ENCODE measurements at regions not wholly inside any gene's neighbourhood (a gene's known extent, or its start where the extent isn't known, plus 50 kb on each side); places are given as distances from the start of the nearest gene placed in this dataset.

DNA sequence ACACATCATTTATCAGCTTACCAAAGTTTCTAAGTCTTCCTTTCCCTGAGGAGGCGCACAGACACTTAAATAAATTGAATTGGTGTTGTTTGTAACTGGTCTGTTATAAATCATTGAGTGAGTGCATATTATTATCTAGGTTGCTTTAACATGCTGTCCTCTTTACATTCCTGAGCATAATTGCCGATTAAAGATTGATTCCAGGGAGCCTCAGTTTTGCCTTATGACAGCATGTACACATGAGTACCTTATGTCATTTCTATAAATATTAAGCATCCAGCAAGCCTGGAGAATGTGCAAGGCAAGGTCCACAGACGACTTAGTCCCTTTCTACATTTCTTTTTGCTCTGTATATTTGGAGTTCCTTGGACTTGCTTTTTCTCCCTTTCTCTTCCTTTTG, 177.9 kb upstream of the STEAP4 start:
- Mint-ChIP-seq H3K27ac (ENCODE audit: low read depth) (no peak overlapping the region), H3K4me3 (no peak overlapping the region), H3K9me3 (peaks cover 12% of the 10 kb centered on the region), H3K36me3 (ENCODE audit: insufficient read depth) (no peaks in the 10 kb centered on the region), H3K4me1 (no peaks in the 10 kb centered on the region), H3K27me3 (no peaks in the 10 kb centered on the region)
- no peak for ATAC-seq (replicated peaks; ENCODE audit: extremely low read depth, poor library complexity, severe bottlenecking)
- DNase-seq (ENCODE audit: low spot score in 2 of 2), result no peak

DNA sequence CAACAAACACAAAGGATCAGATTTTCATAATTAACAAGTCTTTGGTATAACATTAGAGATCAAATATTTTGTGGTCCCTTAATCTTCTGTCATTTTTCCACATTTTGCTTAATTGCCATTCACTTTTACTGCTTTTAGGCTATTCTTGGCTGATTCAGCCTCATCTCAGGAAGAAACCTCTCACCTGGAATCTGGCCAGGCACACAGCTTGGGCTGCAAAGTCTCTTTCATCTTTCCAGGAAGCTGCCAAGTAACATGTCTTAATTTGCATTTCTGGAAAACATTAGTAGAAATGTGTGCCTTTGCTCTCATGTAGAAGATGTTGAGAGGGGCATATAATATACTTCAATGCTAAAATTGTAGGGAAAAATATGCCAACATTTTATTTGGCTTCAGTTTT, 174.2 kb upstream of the STEAP4 start:
- no peaks in the 10 kb centered on the region for H3K36me3 Mint-ChIP-seq (ENCODE audit: insufficient read depth)
- no peaks in the 10 kb centered on the region for H3K27me3 Mint-ChIP-seq
- DNase-seq (ENCODE audit: low spot score in 2 of 2), result no peak
- no peak overlapping the region for H3K27ac Mint-ChIP-seq (ENCODE audit: low read depth)
- H3K9me3 Mint-ChIP-seq, result no peaks in the 10 kb centered on the region
- no peak for ATAC-seq (replicated peaks; ENCODE audit: extremely low read depth, poor library complexity, severe bottlenecking)
- H3K4me3 Mint-ChIP-seq, result no peak overlapping the region
- no peaks in the 10 kb centered on the region for H3K4me1 Mint-ChIP-seq

DNA sequence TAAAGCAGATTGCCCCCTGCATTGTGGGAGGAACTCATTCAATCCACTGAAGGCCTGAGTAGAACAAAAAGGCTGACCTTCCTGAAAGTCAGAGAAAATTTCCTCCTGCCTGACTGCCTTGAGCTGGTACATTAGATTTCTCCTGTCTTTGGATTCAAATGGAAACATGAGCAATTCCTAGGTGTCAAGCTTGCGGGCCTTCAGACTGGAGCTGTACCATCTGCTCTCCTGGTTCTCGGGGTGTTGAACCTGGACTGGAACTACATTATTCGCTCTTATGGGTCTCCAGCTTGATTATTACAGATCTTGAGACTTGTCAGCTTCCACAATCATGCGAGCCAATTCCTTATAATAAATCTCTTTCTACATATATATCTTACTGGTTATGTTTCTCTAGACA, 173.6 kb upstream of the STEAP4 start:
- Mint-ChIP-seq H3K27me3 (no peaks in the 10 kb centered on the region), H3K9me3 (no peaks in the 10 kb centered on the region), H3K36me3 (ENCODE audit: insufficient read depth) (no peaks in the 10 kb centered on the region), H3K4me1 (no peaks in the 10 kb centered on the region), H3K27ac (ENCODE audit: low read depth) (no peak overlapping the region), H3K4me3 (no peak overlapping the region)
- no peak for ATAC-seq (replicated peaks; ENCODE audit: extremely low read depth, poor library complexity, severe bottlenecking)
- no peak for DNase-seq (ENCODE audit: low spot score in 2 of 2)

DNA sequence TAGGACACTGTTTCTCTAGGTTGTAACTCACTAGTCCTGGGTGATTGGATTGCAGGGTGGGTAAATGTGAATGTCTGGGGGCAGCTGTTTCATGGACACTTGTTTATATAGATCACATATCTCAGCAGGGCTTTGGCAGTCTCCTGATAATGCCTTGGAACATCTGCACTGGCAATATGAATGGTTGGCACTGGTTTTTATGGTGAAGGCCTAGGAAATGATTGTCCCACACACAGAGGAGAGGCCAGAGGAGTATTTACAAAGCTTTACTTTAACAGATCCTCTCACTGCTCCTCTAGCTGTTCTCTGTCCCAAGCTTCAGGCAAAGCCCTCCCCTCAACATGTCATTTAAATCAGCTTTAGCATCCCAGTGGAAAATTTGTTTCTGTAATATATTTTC, 171.3 kb upstream of the STEAP4 start:
- no peak for ATAC-seq (replicated peaks; ENCODE audit: extremely low read depth, poor library complexity, severe bottlenecking)
- Mint-ChIP-seq H3K4me1 (no peaks in the 10 kb centered on the region), H3K27ac (ENCODE audit: low read depth) (no peak overlapping the region), H3K27me3 (no peaks in the 10 kb centered on the region), H3K4me3 (no peak overlapping the region), H3K9me3 (no peaks in the 10 kb centered on the region), H3K36me3 (ENCODE audit: insufficient read depth) (no peaks in the 10 kb centered on the region)
- no peak for DNase-seq (ENCODE audit: low spot score in 2 of 2)

GRCh38 chr7:88465600-88465999, 158.9 kb upstream of the STEAP4 start:
- Mint-ChIP-seq H3K27me3 (no peaks in the 10 kb centered on the region), H3K9me3 (peaks cover 5% of the 10 kb centered on the region), H3K27ac (ENCODE audit: low read depth) (no peak overlapping the region), H3K4me1 (no peaks in the 10 kb centered on the region), H3K36me3 (ENCODE audit: insufficient read depth) (no peaks in the 10 kb centered on the region), H3K4me3 (no peak overlapping the region)
- DNase-seq (ENCODE audit: low spot score in 2 of 2) (no peak), ATAC-seq (replicated peaks; ENCODE audit: extremely low read depth, poor library complexity, severe bottlenecking) (no peak)

GRCh38 chr7:88462799-88463198, 156.1 kb upstream of the STEAP4 start:
- Mint-ChIP-seq H3K27ac (ENCODE audit: low read depth) (no peak overlapping the region), H3K27me3 (no peaks in the 10 kb centered on the region), H3K4me1 (no peaks in the 10 kb centered on the region), H3K36me3 (ENCODE audit: insufficient read depth) (no peaks in the 10 kb centered on the region), H3K9me3 (peaks cover 1% of the 10 kb centered on the region), H3K4me3 (no peak overlapping the region)
- no peak for DNase-seq (ENCODE audit: low spot score in 2 of 2)
- ATAC-seq (replicated peaks; ENCODE audit: extremely low read depth, poor library complexity, severe bottlenecking), result no peak

DNA sequence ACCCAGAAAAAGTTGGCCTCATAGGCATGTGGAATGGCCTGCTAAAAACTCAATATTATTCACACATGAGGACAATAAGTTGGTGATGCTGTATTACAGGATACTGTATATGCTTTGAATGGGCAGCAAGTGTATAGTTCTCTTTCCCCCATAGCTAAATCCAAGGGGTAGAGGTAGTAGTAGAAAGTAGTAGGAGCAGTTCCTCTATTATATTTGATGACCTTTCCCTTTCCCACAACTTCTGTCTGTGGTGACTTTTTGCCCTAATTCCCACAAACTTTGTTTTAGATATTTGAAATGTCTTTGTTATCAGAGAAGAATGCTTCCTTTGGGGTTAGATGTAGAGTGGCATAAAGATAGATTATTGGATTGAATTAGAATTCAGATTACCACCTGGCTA, 154.0 kb upstream of the STEAP4 start:
- Mint-ChIP-seq H3K27me3 (no peaks in the 10 kb centered on the region), H3K9me3 (no peaks in the 10 kb centered on the region)

GRCh38 chr7:88458946-88459345, 152.3 kb upstream of the STEAP4 start:
- H3K9me3 Mint-ChIP-seq, result no peaks in the 10 kb centered on the region
- DNase-seq (ENCODE audit: low spot score in 2 of 2) (no peak), ATAC-seq (replicated peaks; ENCODE audit: extremely low read depth, poor library complexity, severe bottlenecking) (no peak)
- no peak overlapping the region for H3K4me3 Mint-ChIP-seq
- no peaks in the 10 kb centered on the region for H3K4me1 Mint-ChIP-seq
- no peaks in the 10 kb centered on the region for H3K27me3 Mint-ChIP-seq
- H3K36me3 Mint-ChIP-seq (ENCODE audit: insufficient read depth), result no peaks in the 10 kb centered on the region
- H3K27ac Mint-ChIP-seq (ENCODE audit: low read depth), result no peak overlapping the region

More for the DNA sequence above, 154.0 kb upstream of the STEAP4 start:
- no peak for ATAC-seq (replicated peaks; ENCODE audit: extremely low read depth, poor library complexity, severe bottlenecking)
- Mint-ChIP-seq H3K27ac (ENCODE audit: low read depth) (no peak overlapping the region), H3K4me1 (no peaks in the 10 kb centered on the region), H3K4me3 (no peak overlapping the region), H3K36me3 (ENCODE audit: insufficient read depth) (no peaks in the 10 kb centered on the region)
- no peak for DNase-seq (ENCODE audit: low spot score in 2 of 2)

GRCh38 chr7:88458279-88458678, 151.6 kb upstream of the STEAP4 start:
- H3K4me3 Mint-ChIP-seq, result no peak overlapping the region
- ATAC-seq (replicated peaks; ENCODE audit: extremely low read depth, poor library complexity, severe bottlenecking), result no peak
- no peaks in the 10 kb centered on the region for H3K36me3 Mint-ChIP-seq (ENCODE audit: insufficient read depth)
- H3K9me3 Mint-ChIP-seq, result no peaks in the 10 kb centered on the region
- no peaks in the 10 kb centered on the region for H3K27me3 Mint-ChIP-seq
- no peak overlapping the region for H3K27ac Mint-ChIP-seq (ENCODE audit: low read depth)
- DNase-seq (ENCODE audit: low spot score in 2 of 2), result no peak
- H3K4me1 Mint-ChIP-seq, result no peaks in the 10 kb centered on the region

- H3K9me3 Mint-ChIP-seq, result no peaks in the 10 kb centered on the region
- DNase-seq (ENCODE audit: low spot score in 2 of 2) (no peak), ATAC-seq (replicated peaks; ENCODE audit: extremely low read depth, poor library complexity, severe bottlenecking) (no peak)
- no peaks in the 10 kb centered on the region for H3K4me1 Mint-ChIP-seq
- no peak overlapping the region for H3K27ac Mint-ChIP-seq (ENCODE audit: low read depth)
- no peaks in the 10 kb centered on the region for H3K36me3 Mint-ChIP-seq (ENCODE audit: insufficient read depth)
- H3K4me3 Mint-ChIP-seq, result no peak overlapping the region
- no peaks in the 10 kb centered on the region for H3K27me3 Mint-ChIP-seq
Observed at GRCh38 chr7:88457320-88457719, 150.6 kb upstream of the STEAP4 start.

GRCh38 chr7:88456490-88456889, 149.8 kb upstream of the STEAP4 start:
- Mint-ChIP-seq H3K36me3 (ENCODE audit: insufficient read depth) (no peaks in the 10 kb centered on the region), H3K4me3 (no peak overlapping the region), H3K27me3 (no peaks in the 10 kb centered on the region), H3K27ac (ENCODE audit: low read depth) (no peak overlapping the region), H3K4me1 (no peaks in the 10 kb centered on the region), H3K9me3 (no peaks in the 10 kb centered on the region)
- no peak for ATAC-seq (replicated peaks; ENCODE audit: extremely low read depth, poor library complexity, severe bottlenecking)
- no peak for DNase-seq (ENCODE audit: low spot score in 2 of 2)

DNA sequence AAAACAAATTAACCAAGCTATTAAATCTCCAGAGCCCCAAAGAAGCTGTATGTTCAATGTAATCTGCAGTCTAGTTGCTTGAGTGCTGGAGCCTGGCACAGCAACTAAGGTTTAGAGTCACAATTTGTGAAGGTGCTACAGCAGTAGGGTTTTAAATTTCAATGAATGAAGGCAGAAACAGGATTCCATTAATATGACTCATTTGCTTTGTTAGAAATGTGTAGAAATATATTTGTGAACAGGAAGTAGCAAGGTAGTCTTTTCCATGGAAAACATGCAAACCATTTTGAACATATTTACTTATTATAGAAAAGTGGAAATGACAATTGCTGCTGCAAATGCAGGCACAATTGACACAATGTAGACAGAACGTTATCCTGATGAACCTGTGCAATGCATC, 149.0 kb upstream of the STEAP4 start:
- Mint-ChIP-seq H3K36me3 (ENCODE audit: insufficient read depth) (no peaks in the 10 kb centered on the region), H3K27ac (ENCODE audit: low read depth) (no peak overlapping the region), H3K4me1 (no peaks in the 10 kb centered on the region), H3K4me3 (no peak overlapping the region), H3K27me3 (no peaks in the 10 kb centered on the region), H3K9me3 (no peaks in the 10 kb centered on the region)
- ATAC-seq (replicated peaks; ENCODE audit: extremely low read depth, poor library complexity, severe bottlenecking) (no peak), DNase-seq (ENCODE audit: low spot score in 2 of 2) (no peak)

GRCh38 chr7:88452646-88453045, 146.0 kb upstream of the STEAP4 start:
- H3K4me1 Mint-ChIP-seq, result no peaks in the 10 kb centered on the region
- DNase-seq (ENCODE audit: low spot score in 2 of 2), result no peak
- no peak overlapping the region for H3K27ac Mint-ChIP-seq (ENCODE audit: low read depth)
- H3K27me3 Mint-ChIP-seq, result no peaks in the 10 kb centered on the region
- ATAC-seq (replicated peaks; ENCODE audit: extremely low read depth, poor library complexity, severe bottlenecking), result no peak
- no peaks in the 10 kb centered on the region for H3K36me3 Mint-ChIP-seq (ENCODE audit: insufficient read depth)
- no peaks in the 10 kb centered on the region for H3K9me3 Mint-ChIP-seq
- no peak overlapping the region for H3K4me3 Mint-ChIP-seq

- ATAC-seq (replicated peaks; ENCODE audit: extremely low read depth, poor library complexity, severe bottlenecking), result no peak
- no peak overlapping the region for H3K27ac Mint-ChIP-seq (ENCODE audit: low read depth)
Observed at GRCh38 chr7:88450874-88451273, 144.2 kb upstream of the STEAP4 start.

More at GRCh38 chr7:88450874-88451273, 144.2 kb upstream of the STEAP4 start:
- Mint-ChIP-seq H3K27me3 (no peaks in the 10 kb centered on the region), H3K4me1 (no peaks in the 10 kb centered on the region), H3K36me3 (ENCODE audit: insufficient read depth) (no peaks in the 10 kb centered on the region), H3K9me3 (no peaks in the 10 kb centered on the region), H3K4me3 (no peak overlapping the region)
- no peak for DNase-seq (ENCODE audit: low spot score in 2 of 2)
